ENCODE measurements at regions not wholly inside any gene's neighbourhood (a gene's known extent, or its start where the extent isn't known, plus 50 kb on each side); places are given as distances from the start of the nearest gene placed in this dataset.

DNA sequence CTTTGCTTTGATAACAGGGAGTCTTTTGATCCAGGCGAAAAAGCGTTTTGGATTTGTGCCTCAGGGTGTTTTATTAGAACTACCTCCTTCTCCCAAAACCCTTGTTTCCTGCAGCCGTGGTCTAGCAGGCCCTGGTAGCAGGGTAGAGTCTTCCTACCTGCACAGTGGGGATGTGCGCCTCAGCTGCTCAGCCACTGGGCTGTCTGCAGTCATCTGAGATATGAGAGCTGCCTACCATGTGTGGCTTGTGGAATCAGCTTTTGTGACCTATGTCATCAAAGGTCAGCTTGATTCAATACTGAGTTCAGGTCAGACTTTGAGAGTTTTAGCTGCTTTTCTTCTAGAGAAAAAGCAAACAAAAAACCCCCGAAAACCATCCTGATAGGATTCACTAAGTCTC is 279.5 kb downstream of the CLIC5 start:
- Histone ChIP-seq H3K4me3 (ENCODE audit: low read length in 2 of 2) (no peak overlapping the region), H3K27me3 (ENCODE audit: control insufficient read depth in 2 of 2, insufficient read depth in 1 of 2, low read length in 1 of 2) (no peaks in the 10 kb centered on the region), H3K27ac (ENCODE audit: low read depth in 1 of 2, low read length in 1 of 2) (no peak overlapping the region), H3K4me1 (ENCODE audit: control insufficient read depth in 2 of 2, insufficient read depth in 2 of 2, low read length in 2 of 2) (peaks cover 0 to 12% of the 10 kb centered on the region in 2 donors), H3K36me3 (ENCODE audit: control insufficient read depth in 2 of 2, insufficient read depth in 2 of 2, low read length in 1 of 2) (no peaks in the 10 kb centered on the region), H3K9me3 (ENCODE audit: control insufficient read depth in 2 of 2, insufficient read depth in 1 of 2, low read length in 1 of 2) (no peaks in the 10 kb centered on the region)
- DNase-seq (ENCODE audit: low read depth in 6 of 9, low spot score in 9 of 9), result no peak
- 83% methylated on average over 5 of the region's 5 CpGs for WGBS

- WGBS, result 88% methylated on average over 7 of the region's 7 CpGs
- Histone ChIP-seq H3K9me3 (ENCODE audit: control insufficient read depth in 2 of 2, insufficient read depth in 1 of 2, low read length in 1 of 2) (no peaks in the 10 kb centered on the region), H3K36me3 (ENCODE audit: control insufficient read depth in 2 of 2, insufficient read depth in 2 of 2, low read length in 1 of 2) (no peaks in the 10 kb centered on the region), H3K27me3 (ENCODE audit: control insufficient read depth in 2 of 2, insufficient read depth in 1 of 2, low read length in 1 of 2) (no peaks in the 10 kb centered on the region), H3K4me3 (ENCODE audit: low read length in 2 of 2) (no peak overlapping the region), H3K27ac (ENCODE audit: low read depth in 1 of 2, low read length in 1 of 2) (no peak overlapping the region), H3K4me1 (ENCODE audit: control insufficient read depth in 2 of 2, insufficient read depth in 2 of 2, low read length in 2 of 2) (peaks cover 0 to 4% of the 10 kb centered on the region in 2 donors)
- no peak for DNase-seq (ENCODE audit: low read depth in 6 of 9, low spot score in 9 of 9)
Measured at GRCh38 chr6:45732731-45733130, 282.9 kb downstream of the CLIC5 start.

- Histone ChIP-seq H3K36me3 (ENCODE audit: control insufficient read depth in 2 of 2, insufficient read depth in 2 of 2, low read length in 1 of 2) (no peaks in the 10 kb centered on the region), H3K4me1 (ENCODE audit: control insufficient read depth in 2 of 2, insufficient read depth in 2 of 2, low read length in 2 of 2) (no peaks in the 10 kb centered on the region), H3K9me3 (ENCODE audit: control insufficient read depth in 2 of 2, insufficient read depth in 1 of 2, low read length in 1 of 2) (no peaks in the 10 kb centered on the region), H3K27me3 (ENCODE audit: control insufficient read depth in 2 of 2, insufficient read depth in 1 of 2, low read length in 1 of 2) (no peaks in the 10 kb centered on the region), H3K27ac (ENCODE audit: low read depth in 1 of 2, low read length in 1 of 2) (no peak overlapping the region), H3K4me3 (ENCODE audit: low read length in 2 of 2) (no peak overlapping the region)
- WGBS, result 95% methylated on average over 1 of the region's 1 CpG
- no peak for DNase-seq (ENCODE audit: low read depth in 6 of 9, low spot score in 9 of 9)
Measured at GRCh38 chr6:45730232-45730631, 285.4 kb downstream of the CLIC5 start.

- H3K4me3 ChIP-seq (ENCODE audit: low read length in 2 of 2), result no peak overlapping the region
- WGBS, result 97% methylated on average over 3 of the region's 3 CpGs
- H3K9me3 ChIP-seq (ENCODE audit: control insufficient read depth in 2 of 2, insufficient read depth in 1 of 2, low read length in 1 of 2), result no peaks in the 10 kb centered on the region
- no peaks in the 10 kb centered on the region for H3K27me3 ChIP-seq (ENCODE audit: control insufficient read depth in 2 of 2, insufficient read depth in 1 of 2, low read length in 1 of 2)
- H3K4me1 ChIP-seq (ENCODE audit: control insufficient read depth in 2 of 2, insufficient read depth in 2 of 2, low read length in 2 of 2), result no peaks in the 10 kb centered on the region
- no peak for DNase-seq (ENCODE audit: low read depth in 6 of 9, low spot score in 9 of 9)
- no peaks in the 10 kb centered on the region for H3K36me3 ChIP-seq (ENCODE audit: control insufficient read depth in 2 of 2, insufficient read depth in 2 of 2, low read length in 1 of 2)
- no peak overlapping the region for H3K27ac ChIP-seq (ENCODE audit: low read depth in 1 of 2, low read length in 1 of 2)
Measured at GRCh38 chr6:45728674-45729073, 287.0 kb downstream of the CLIC5 start.

DNA sequence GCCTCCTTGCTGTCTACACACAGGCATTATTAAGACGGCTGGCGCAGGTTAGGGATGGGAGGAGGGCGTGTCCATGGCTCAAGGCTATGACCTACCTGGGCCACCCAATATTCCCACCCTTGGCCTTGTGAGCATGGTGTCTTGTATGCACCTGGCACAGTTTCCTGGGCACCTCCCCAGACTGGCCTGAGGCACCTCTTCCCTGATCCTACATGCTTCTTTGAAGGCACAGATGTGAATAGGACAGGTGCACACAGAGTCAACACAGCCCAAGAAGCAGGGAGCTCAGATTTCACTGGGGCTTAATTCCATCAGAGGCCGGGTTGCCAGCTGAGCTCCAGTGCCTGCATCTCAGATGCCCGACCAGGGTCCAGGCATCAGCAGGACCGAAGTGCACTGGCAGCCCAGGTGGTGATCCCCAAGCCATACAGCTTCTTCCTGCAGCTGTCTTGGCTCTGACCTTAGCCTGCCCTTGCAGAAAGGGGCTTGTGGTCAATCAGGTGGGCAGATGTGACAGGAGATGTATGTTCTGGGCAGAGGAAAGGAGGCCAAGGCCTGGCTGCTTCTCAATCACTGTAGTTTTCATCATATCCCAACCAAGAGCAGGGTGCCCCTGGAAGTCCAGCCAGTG is 287.7 kb downstream of the CLIC5 start:
- 92% methylated on average over 6 of the region's 6 CpGs for WGBS
- no peak overlapping the region for H3K4me3 ChIP-seq (ENCODE audit: low read length in 2 of 2)
- no peaks in the 10 kb centered on the region for H3K27me3 ChIP-seq (ENCODE audit: control insufficient read depth in 2 of 2, insufficient read depth in 1 of 2, low read length in 1 of 2)
- no peaks in the 10 kb centered on the region for H3K4me1 ChIP-seq (ENCODE audit: control insufficient read depth in 2 of 2, insufficient read depth in 2 of 2, low read length in 2 of 2)
- H3K9me3 ChIP-seq (ENCODE audit: control insufficient read depth in 2 of 2, insufficient read depth in 1 of 2, low read length in 1 of 2), result no peaks in the 10 kb centered on the region
- H3K27ac ChIP-seq (ENCODE audit: low read depth in 1 of 2, low read length in 1 of 2), result no peak overlapping the region
- no peak for DNase-seq (ENCODE audit: low read depth in 6 of 9, low spot score in 9 of 9)
- H3K36me3 ChIP-seq (ENCODE audit: control insufficient read depth in 2 of 2, insufficient read depth in 2 of 2, low read length in 1 of 2), result no peaks in the 10 kb centered on the region

GRCh38 chr6:45727228-45727627 is 288.4 kb downstream of the CLIC5 start:
- H3K4me1 ChIP-seq (ENCODE audit: control insufficient read depth in 2 of 2, insufficient read depth in 2 of 2, low read length in 2 of 2), result no peaks in the 10 kb centered on the region
- no peak for DNase-seq (ENCODE audit: low read depth in 6 of 9, low spot score in 9 of 9)
- 92% methylated on average over 2 of the region's 2 CpGs for WGBS

GRCh38 chr6:45726444-45726843 is 289.2 kb downstream of the CLIC5 start:
- no peak for DNase-seq (ENCODE audit: low read depth in 6 of 9, low spot score in 9 of 9)
- WGBS, result 98% methylated on average over 3 of the region's 3 CpGs
- Histone ChIP-seq H3K36me3 (ENCODE audit: control insufficient read depth in 2 of 2, insufficient read depth in 2 of 2, low read length in 1 of 2) (no peaks in the 10 kb centered on the region), H3K27me3 (ENCODE audit: control insufficient read depth in 2 of 2, insufficient read depth in 1 of 2, low read length in 1 of 2) (no peaks in the 10 kb centered on the region), H3K4me3 (ENCODE audit: low read length in 2 of 2) (no peak overlapping the region), H3K27ac (ENCODE audit: low read depth in 1 of 2, low read length in 1 of 2) (no peak overlapping the region), H3K4me1 (ENCODE audit: control insufficient read depth in 2 of 2, insufficient read depth in 2 of 2, low read length in 2 of 2) (no peaks in the 10 kb centered on the region), H3K9me3 (ENCODE audit: control insufficient read depth in 2 of 2, insufficient read depth in 1 of 2, low read length in 1 of 2) (no peaks in the 10 kb centered on the region)

More at GRCh38 chr6:45727228-45727627, 288.4 kb downstream of the CLIC5 start:
- Histone ChIP-seq H3K4me3 (ENCODE audit: low read length in 2 of 2) (no peak overlapping the region), H3K27me3 (ENCODE audit: control insufficient read depth in 2 of 2, insufficient read depth in 1 of 2, low read length in 1 of 2) (no peaks in the 10 kb centered on the region), H3K9me3 (ENCODE audit: control insufficient read depth in 2 of 2, insufficient read depth in 1 of 2, low read length in 1 of 2) (no peaks in the 10 kb centered on the region), H3K36me3 (ENCODE audit: control insufficient read depth in 2 of 2, insufficient read depth in 2 of 2, low read length in 1 of 2) (no peaks in the 10 kb centered on the region), H3K27ac (ENCODE audit: low read depth in 1 of 2, low read length in 1 of 2) (no peak overlapping the region)

GRCh38 chr6:45724511-45724910 is 291.1 kb downstream of the CLIC5 start:
- Histone ChIP-seq H3K36me3 (ENCODE audit: control insufficient read depth in 2 of 2, insufficient read depth in 2 of 2, low read length in 1 of 2) (no peaks in the 10 kb centered on the region), H3K4me3 (ENCODE audit: low read length in 2 of 2) (no peak overlapping the region), H3K9me3 (ENCODE audit: control insufficient read depth in 2 of 2, insufficient read depth in 1 of 2, low read length in 1 of 2) (no peaks in the 10 kb centered on the region), H3K4me1 (ENCODE audit: control insufficient read depth in 2 of 2, insufficient read depth in 2 of 2, low read length in 2 of 2) (no peaks in the 10 kb centered on the region), H3K27me3 (ENCODE audit: control insufficient read depth in 2 of 2, insufficient read depth in 1 of 2, low read length in 1 of 2) (no peaks in the 10 kb centered on the region), H3K27ac (ENCODE audit: low read depth in 1 of 2, low read length in 1 of 2) (no peak overlapping the region)
- WGBS, result 91% methylated on average over 2 of the region's 2 CpGs
- no peak for DNase-seq (ENCODE audit: low read depth in 6 of 9, low spot score in 9 of 9)

DNA sequence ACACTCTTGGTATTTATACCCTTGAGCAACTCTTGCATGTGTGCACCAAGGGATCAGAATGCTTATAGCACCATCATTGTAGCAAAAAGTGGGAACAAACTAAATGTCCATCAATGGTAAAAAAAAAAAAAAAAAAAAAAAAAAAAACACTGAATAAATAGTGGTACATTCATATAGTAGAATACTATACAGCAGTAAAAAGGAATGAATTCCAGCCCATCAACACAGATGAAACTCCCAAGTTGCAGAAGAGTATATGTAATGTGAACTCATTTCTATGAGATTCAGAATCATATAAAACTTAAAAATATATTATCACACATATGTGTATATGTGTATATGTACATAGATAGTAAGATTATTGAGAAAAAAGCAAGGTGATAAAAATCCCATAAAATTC is 291.6 kb downstream of the CLIC5 start:
- Histone ChIP-seq H3K27ac (ENCODE audit: low read depth in 1 of 2, low read length in 1 of 2) (no peak overlapping the region), H3K27me3 (ENCODE audit: control insufficient read depth in 2 of 2, insufficient read depth in 1 of 2, low read length in 1 of 2) (no peaks in the 10 kb centered on the region), H3K4me1 (ENCODE audit: control insufficient read depth in 2 of 2, insufficient read depth in 2 of 2, low read length in 2 of 2) (no peaks in the 10 kb centered on the region), H3K9me3 (ENCODE audit: control insufficient read depth in 2 of 2, insufficient read depth in 1 of 2, low read length in 1 of 2) (no peaks in the 10 kb centered on the region), H3K4me3 (ENCODE audit: low read length in 2 of 2) (no peak overlapping the region), H3K36me3 (ENCODE audit: control insufficient read depth in 2 of 2, insufficient read depth in 2 of 2, low read length in 1 of 2) (no peaks in the 10 kb centered on the region)
- no peak for DNase-seq (ENCODE audit: low read depth in 6 of 9, low spot score in 9 of 9)

GRCh38 chr6:45722876-45723275 is 292.8 kb downstream of the CLIC5 start:
- Histone ChIP-seq H3K4me3 (ENCODE audit: low read length in 2 of 2) (no peak overlapping the region), H3K27ac (ENCODE audit: low read depth in 1 of 2, low read length in 1 of 2) (no peak overlapping the region), H3K36me3 (ENCODE audit: control insufficient read depth in 2 of 2, insufficient read depth in 2 of 2, low read length in 1 of 2) (no peaks in the 10 kb centered on the region), H3K27me3 (ENCODE audit: control insufficient read depth in 2 of 2, insufficient read depth in 1 of 2, low read length in 1 of 2) (no peaks in the 10 kb centered on the region), H3K9me3 (ENCODE audit: control insufficient read depth in 2 of 2, insufficient read depth in 1 of 2, low read length in 1 of 2) (no peaks in the 10 kb centered on the region), H3K4me1 (ENCODE audit: control insufficient read depth in 2 of 2, insufficient read depth in 2 of 2, low read length in 2 of 2) (no peaks in the 10 kb centered on the region)
- no peak for DNase-seq (ENCODE audit: low read depth in 6 of 9, low spot score in 9 of 9)
- 93% methylated on average over 2 of the region's 2 CpGs for whole genome bisulfite sequencing

Data from thymus (tissue), 11 donors.